ENCODE measurements at regions not wholly inside any gene's neighbourhood (a gene's known extent, or its start where the extent isn't known, plus 50 kb on each side); places are given as distances from the start of the nearest gene placed in this dataset.
"Not testable (repeated sequence)": the region's sequence is repeated elsewhere in the genome, so short reads cannot be mapped to it uniquely, and the experiment has no call there.

DNA sequence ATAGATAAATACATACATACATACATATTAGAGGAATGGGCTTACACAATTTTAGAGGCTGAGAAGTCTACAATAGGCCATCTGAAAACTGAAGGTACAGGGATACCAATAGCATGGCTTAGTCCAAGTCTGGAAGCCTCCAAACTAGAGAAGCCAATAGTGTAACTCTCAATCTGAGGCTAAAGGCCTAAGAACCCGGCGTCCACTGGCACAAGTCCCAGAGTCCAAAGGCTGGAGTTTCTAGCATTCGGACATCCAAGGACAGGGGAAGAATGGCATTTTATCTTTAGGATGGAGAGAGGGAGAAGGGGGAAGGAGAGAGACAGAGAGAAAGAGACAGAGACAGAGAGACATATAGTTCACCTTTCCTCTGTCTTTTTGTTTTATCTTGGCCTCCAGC lies 63.7 kb upstream of the SYT4 start:
- Histone ChIP-seq H3K27ac (no peak overlapping the region), H3K27me3 (replicated peaks; ENCODE audit: insufficient read depth) (no peaks in the 10 kb centered on the region), H3K4me1 (ENCODE audit: control insufficient read depth in 1 of 2, low read depth in 2 of 2) (no peaks in the 10 kb centered on the region), H3K4me3 (no peak overlapping the region), H3K36me3 (no peaks in the 10 kb centered on the region), H3K9me3 (no peaks in the 10 kb centered on the region)
- DNase-seq (ENCODE audit: low spot score) (no peak), ATAC-seq (ENCODE audit: insufficient number of reproducible peaks, low FRiP score, low read depth) (no peak)
- TF ChIP-seq, protein P1, sequence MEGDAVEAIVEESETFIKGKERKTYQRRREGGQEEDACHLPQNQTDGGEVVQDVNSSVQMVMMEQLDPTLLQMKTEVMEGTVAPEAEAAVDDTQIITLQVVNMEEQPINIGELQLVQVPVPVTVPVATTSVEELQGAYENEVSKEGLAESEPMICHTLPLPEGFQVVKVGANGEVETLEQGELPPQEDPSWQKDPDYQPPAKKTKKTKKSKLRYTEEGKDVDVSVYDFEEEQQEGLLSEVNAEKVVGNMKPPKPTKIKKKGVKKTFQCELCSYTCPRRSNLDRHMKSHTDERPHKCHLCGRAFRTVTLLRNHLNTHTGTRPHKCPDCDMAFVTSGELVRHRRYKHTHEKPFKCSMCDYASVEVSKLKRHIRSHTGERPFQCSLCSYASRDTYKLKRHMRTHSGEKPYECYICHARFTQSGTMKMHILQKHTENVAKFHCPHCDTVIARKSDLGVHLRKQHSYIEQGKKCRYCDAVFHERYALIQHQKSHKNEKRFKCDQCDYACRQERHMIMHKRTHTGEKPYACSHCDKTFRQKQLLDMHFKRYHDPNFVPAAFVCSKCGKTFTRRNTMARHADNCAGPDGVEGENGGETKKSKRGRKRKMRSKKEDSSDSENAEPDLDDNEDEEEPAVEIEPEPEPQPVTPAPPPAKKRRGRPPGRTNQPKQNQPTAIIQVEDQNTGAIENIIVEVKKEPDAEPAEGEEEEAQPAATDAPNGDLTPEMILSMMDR (IDR thresholded peaks at IDR 0.05): no peak

DNA sequence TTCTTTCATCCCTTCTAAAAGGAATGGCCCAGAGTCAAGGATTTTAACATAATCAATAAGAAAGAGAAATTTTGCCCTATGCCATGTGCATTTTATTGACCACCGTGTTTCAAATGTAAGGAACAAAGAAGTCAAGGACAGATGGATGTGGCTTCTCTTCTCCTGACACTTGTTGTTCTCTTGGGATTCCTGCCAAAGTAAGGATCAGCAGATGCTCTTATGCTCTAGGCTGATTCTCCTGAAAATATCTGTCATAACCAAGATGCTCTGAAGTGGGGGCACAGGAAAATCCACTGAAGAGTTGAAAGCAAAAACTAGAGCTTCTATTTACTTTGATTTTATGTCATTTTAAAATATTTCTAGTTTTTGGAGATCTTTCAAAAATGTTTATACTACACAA lies 72.9 kb upstream of the SYT4 start:
- Histone ChIP-seq H3K4me3 (no peak overlapping the region), H3K4me1 (ENCODE audit: control insufficient read depth in 1 of 2, low read depth in 2 of 2) (no peaks in the 10 kb centered on the region), H3K27ac (no peak overlapping the region), H3K9me3 (no peaks in the 10 kb centered on the region), H3K36me3 (no peaks in the 10 kb centered on the region), H3K27me3 (replicated peaks; ENCODE audit: insufficient read depth) (no peaks in the 10 kb centered on the region)
- ATAC-seq (ENCODE audit: insufficient number of reproducible peaks, low FRiP score, low read depth) (no peak), DNase-seq (ENCODE audit: low spot score) (no peak)
- TF ChIP-seq, protein P1 (IDR thresholded peaks at IDR 0.05): no peak

DNA sequence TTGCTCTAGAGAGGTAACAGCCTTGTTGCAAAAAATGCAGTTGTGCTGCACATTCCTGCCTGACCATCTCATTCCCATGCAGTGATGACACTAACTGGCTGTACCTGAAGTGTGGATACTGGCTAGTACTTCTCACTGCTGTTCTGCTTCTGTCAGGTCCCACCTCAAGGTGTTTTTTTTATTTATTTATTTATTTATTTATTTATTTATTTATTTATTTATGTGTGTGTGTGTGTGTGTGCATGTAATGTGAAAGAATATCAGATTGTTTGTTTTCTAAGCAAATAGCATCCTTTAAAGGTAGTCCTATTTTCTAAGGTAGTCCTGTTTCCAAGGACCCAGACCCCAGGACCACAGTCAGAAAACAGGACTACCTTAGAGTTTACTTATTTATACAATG lies 87.2 kb upstream of the SYT4 start:
- ATAC-seq (ENCODE audit: insufficient number of reproducible peaks, low FRiP score, low read depth) (no peak), DNase-seq (ENCODE audit: low spot score) (no peak)
- TF ChIP-seq, protein P1 (IDR thresholded peaks at IDR 0.05): no peak
- Histone ChIP-seq H3K27ac (no peak overlapping the region), H3K9me3 (no peaks in the 10 kb centered on the region), H3K4me1 (ENCODE audit: control insufficient read depth in 1 of 2, low read depth in 2 of 2) (no peaks in the 10 kb centered on the region), H3K4me3 (no peak overlapping the region), H3K36me3 (no peaks in the 10 kb centered on the region), H3K27me3 (replicated peaks; ENCODE audit: insufficient read depth) (no peaks in the 10 kb centered on the region)

DNA sequence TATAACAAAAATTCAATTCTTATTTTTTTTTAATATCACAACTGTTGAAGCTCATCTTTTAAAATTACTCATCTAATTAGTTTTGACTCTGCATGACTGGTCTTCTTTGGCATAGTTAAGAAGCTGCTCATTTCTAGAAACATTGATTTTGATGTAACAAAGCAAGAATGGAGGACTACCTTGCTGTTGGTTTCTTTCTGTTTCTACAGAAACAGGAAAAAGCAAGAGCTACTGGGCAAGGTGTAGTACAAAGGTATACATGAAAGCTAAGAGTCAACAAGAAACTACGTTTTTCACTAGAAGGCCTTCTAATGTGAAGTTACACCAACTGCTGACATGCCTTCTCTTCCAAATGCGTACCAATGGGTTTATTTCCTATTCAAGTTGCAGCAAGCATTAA lies 90.6 kb upstream of the SYT4 start:
- Histone ChIP-seq H3K27me3 (replicated peaks; ENCODE audit: insufficient read depth) (no peaks in the 10 kb centered on the region), H3K27ac (no peak overlapping the region), H3K4me1 (ENCODE audit: control insufficient read depth in 1 of 2, low read depth in 2 of 2) (no peaks in the 10 kb centered on the region), H3K36me3 (no peaks in the 10 kb centered on the region), H3K4me3 (no peak overlapping the region), H3K9me3 (no peaks in the 10 kb centered on the region)
- DNase-seq (ENCODE audit: low spot score): no peak
- TF ChIP-seq, protein P1 (IDR thresholded peaks at IDR 0.05): no peak
- ATAC-seq (ENCODE audit: insufficient number of reproducible peaks, low FRiP score, low read depth): no peak

DNA sequence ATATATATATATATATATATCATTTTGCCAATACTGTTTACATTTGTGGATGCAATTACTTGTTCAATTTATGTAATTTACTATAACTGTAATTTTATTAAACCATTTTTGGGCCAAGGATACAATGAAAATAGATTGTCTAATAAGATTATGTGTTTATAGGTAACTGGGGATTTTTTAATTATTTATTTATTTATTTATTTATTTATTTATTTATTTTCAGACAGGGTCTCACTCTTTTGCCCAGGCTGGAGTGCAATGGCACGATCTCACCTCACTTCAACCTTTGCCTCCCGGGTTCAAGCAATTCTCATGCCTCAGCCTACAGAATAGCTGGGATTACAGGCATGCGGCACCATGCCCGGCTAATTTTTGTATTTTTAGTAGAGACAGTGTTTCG lies 92.0 kb upstream of the SYT4 start:
- not testable (repeated sequence) for H3K9me3 ChIP-seq; H3K27ac ChIP-seq; H3K27me3 ChIP-seq (replicated peaks; ENCODE audit: insufficient read depth); H3K4me1 ChIP-seq (ENCODE audit: control insufficient read depth in 1 of 2, low read depth in 2 of 2); DNase-seq (ENCODE audit: low spot score); H3K4me3 ChIP-seq; ATAC-seq (ENCODE audit: insufficient number of reproducible peaks, low FRiP score, low read depth); H3K36me3 ChIP-seq

DNA sequence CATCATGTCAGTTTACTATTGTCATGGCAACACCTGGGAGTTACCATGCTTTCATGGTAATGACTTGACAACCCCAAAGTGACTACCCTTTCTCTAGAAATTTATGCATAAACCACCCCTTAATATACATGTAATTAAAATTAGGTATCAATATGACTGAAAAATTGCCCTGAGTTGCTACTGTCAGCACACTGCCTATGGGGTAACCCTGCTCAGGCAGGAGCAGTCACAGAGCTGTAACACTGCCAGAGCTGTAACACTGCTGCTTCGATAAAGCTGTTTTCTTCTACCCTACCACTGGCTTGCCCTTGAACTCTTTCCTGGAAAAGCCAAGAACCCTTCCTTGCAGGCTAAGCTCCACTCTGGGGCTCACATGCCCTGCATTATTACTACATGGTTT lies 95.5 kb upstream of the SYT4 start:
- H3K27ac ChIP-seq: no peak overlapping the region
- ATAC-seq (ENCODE audit: insufficient number of reproducible peaks, low FRiP score, low read depth) (no peak), DNase-seq (ENCODE audit: low spot score) (no peak)
- H3K4me1 ChIP-seq (ENCODE audit: control insufficient read depth in 1 of 2, low read depth in 2 of 2): no peaks in the 10 kb centered on the region
- H3K4me3 ChIP-seq: no peak overlapping the region
- no peaks in the 10 kb centered on the region for H3K36me3 ChIP-seq
- TF ChIP-seq, protein P1 (IDR thresholded peaks at IDR 0.05): no peak
- no peaks in the 10 kb centered on the region for H3K27me3 ChIP-seq (replicated peaks; ENCODE audit: insufficient read depth)
- H3K9me3 ChIP-seq: no peaks in the 10 kb centered on the region

Data from thoracic aorta (tissue), 2 donors.